GM12891 (cell line): ENCODE measurements at regions not wholly inside any gene's neighbourhood (a gene's known extent, or its start where the extent isn't known, plus 50 kb on each side); places are given as distances from the start of the nearest gene placed in this dataset.

Experiments
- DNase-seq: peaks from one replicate; pipeline ENCODE4 v3.0.0; 2011; ENCODE audit warnings: low spot score; ENCODE audit not compliant: insufficient read length
- FAIRE-seq: peaks from 2 replicates; lab custom pipeline; 2011; peaks lifted over from hg19 to GRCh38; lab: Jason Lieb, UNC
- PAX5 ChIP-seq: IDR thresholded peaks from 2 replicates; pipeline ENCODE4 v1.6.1; 2011; ENCODE audit warnings: low read length, moderate library complexity, mild to moderate bottlenecking; ENCODE audit not compliant: insufficient read depth, severe bottlenecking
- POLR2A ChIP-seq: IDR thresholded peaks from 2 replicates; pipeline ENCODE4 v1.6.1; 2011; ENCODE audit warnings: low read depth, low read length, control low read depth
- POLR2AphosphoS5 ChIP-seq: IDR thresholded peaks from 2 replicates; pipeline ENCODE4 v1.6.1; 2011; ENCODE audit warnings: low read depth, low read length, control low read depth
- POU2F2 ChIP-seq: IDR thresholded peaks from 2 replicates; pipeline ENCODE4 v1.6.1; 2011; ENCODE audit warnings: low read depth, mild to moderate bottlenecking, control low read depth, low read length, moderate library complexity
- SPI1 ChIP-seq: IDR thresholded peaks from 2 replicates; pipeline ENCODE4 v1.6.1; 2011; ENCODE audit warnings: low read depth, low read length, control low read depth
- TAF1 ChIP-seq: IDR thresholded peaks from 2 replicates; pipeline ENCODE4 v1.6.1; 2011; ENCODE audit warnings: low read depth, low read length, control low read depth

DNA sequence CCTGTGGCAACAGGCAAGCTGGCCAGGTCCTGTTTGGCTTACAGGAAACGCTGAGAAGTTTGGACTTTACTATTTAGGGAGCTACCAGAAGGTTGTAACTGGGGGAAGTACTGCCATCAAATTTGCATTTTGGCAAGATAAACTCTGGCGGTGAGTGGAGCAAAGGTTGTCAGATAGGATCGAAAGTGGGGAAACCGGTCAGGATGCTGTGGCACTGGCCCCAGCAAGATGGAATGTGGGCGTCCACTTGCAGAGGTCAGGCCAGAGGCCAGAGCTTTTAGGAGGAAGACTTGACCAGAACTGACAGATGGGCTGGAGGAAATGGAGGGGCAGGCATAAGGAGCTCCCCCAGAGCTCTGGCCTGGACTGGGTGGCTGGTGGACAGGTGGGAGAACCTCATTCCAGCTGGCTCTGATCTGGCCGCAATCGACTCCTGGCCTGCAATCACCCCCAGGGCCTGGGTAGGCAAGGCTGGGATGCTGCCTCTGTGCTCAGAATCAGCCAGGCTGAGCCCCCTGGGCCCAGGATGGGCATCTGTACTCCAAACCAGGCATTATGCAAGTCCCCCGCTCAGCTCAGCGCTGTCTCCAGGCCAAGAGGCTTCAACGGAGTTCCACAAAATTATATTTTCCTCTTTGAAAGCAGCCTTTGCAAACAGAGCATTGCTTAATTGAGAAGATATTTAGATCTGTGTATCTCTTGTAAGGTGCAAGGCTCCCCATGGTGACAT lies 178.3 kb upstream of the NECTIN1 start:
- DNase-seq (no peak), FAIRE-seq (no peak)
- TF ChIP-seq TAF1 (no peak), POLR2AphosphoS5 (no peak), PAX5 (no peak), POU2F2 (no peak), POLR2A (no peak), SPI1 (no peak)

DNA sequence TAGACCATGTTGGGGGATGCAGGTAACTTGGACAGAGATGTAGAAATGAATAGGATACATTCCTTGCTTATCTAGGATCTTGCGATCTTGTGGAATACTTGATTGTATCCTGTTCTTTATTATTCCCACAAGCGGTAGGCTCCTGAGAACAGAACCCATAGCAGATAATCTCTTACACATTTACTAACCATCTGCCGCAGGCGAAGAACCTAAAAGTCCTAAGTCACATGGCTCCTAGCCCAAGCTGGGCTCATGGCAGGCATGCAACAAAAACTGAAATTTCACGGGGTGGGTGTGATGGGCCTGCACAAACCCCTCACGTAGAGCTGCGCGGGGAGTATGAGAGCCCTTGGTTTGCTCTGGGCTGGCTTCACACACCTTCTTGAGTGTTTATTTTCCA lies 177.4 kb upstream of the NECTIN1 start:
- DNase-seq (no peak), FAIRE-seq (no peak)
- no peak for TF ChIP-seq SPI1
- TF ChIP-seq POU2F2: no peak
- TF ChIP-seq POLR2AphosphoS5: no peak
- no peak for TF ChIP-seq PAX5
- no peak for TF ChIP-seq TAF1
- TF ChIP-seq POLR2A: no peak

DNA sequence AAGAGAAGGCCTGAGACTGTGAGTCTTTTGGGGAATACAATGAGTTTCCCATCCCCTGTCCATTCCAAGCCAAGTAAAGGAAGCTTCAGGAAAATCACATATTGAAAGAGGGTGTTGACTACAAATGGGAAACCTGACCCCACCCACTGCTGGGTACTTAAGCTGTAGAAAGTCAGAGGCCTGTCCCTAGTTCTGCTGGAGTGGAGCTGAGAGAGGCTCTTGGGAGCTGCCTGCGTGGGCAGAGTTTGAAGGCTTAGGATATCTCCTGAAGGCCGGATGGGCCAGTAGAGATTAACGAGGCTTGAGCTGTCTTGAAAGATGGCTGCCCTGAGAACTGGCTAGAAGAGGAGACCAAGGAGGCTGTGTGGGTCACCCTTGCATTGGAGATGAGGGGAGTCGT lies 176.2 kb upstream of the NECTIN1 start:
- TF ChIP-seq POLR2A: no peak
- no peak for TF ChIP-seq POU2F2
- no peak for TF ChIP-seq POLR2AphosphoS5
- TF ChIP-seq TAF1: no peak
- no peak for TF ChIP-seq SPI1
- no peak for TF ChIP-seq PAX5
- no peak for DNase-seq
- no peak for FAIRE-seq

DNA sequence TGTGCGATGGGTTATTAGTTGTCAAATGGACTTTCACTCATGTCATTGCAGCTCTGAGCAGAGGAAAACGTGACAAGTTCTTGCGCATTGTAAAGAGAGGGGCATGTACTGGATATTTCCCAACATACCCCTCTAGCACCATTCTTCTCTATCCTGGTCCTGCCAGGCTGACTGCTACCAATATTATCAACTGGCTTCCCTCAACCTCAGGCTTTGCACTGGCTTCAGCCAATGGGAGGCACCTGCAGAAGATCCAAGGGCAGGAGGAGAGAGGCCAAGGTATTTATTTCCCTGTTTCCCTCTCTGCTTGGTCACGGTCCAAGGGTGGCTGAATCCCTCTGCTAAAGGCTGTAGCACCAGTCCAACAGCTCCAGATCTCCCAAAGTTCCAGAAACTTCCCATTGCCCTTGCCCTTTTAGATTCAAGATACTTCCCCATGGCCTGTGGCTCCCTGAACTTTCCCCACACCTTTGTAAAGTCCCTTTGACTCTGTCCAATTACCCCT lies 175.6 kb upstream of the NECTIN1 start:
- DNase-seq (no peak), FAIRE-seq (no peak)
- TF ChIP-seq SPI1: no peak
- no peak for TF ChIP-seq POLR2A
- no peak for TF ChIP-seq POU2F2
- no peak for TF ChIP-seq POLR2AphosphoS5
- no peak for TF ChIP-seq PAX5
- no peak for TF ChIP-seq TAF1

DNA sequence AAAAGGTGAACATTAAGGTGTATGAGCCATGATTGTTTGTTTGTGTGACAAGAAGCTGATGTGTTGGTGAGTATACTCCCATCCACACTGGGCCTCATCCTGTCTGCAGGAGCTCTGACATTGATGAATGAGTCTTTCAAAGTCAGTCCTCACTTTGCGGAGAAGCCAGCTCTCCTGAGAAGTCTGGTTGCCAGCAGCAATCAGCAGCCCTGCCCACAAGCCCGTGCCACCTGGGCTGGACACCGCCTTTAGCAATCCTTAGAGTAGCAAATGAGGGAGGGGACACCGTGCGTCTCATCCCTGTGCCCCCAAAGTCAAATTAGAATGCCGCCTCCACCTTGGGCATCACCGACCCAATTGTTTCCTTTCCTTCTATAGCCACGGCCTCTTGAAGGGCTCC lies 174.8 kb upstream of the NECTIN1 start:
- TF ChIP-seq POU2F2: no peak
- TF ChIP-seq TAF1: no peak
- TF ChIP-seq SPI1: no peak
- TF ChIP-seq POLR2A: no peak
- no peak for TF ChIP-seq POLR2AphosphoS5
- TF ChIP-seq PAX5: no peak
- FAIRE-seq (no peak), DNase-seq (no peak)

DNA sequence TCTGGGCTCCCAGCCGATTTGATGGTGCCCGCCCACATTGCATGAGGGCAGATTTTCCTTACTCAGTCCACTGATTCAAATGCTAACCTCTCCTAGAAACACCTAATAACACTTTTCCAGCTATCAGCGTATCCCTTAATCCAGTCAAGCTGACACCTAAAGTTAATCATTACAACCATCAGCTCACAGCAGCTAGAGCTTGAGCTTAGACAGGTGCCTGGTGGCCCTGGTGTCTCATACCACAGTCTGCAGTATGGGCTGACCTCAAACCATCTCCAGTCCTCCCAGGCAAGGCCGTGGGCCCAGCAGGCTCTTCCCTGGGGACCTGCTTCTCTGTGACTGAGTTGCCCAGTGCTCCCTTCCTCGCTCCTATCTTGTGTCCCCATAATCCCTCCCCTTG lies 174.4 kb upstream of the NECTIN1 start:
- DNase-seq: no peak
- FAIRE-seq: no peak
- TF ChIP-seq POLR2A (no peak), POLR2AphosphoS5 (no peak), SPI1 (no peak), POU2F2 (no peak), TAF1 (no peak), PAX5 (no peak)

DNA sequence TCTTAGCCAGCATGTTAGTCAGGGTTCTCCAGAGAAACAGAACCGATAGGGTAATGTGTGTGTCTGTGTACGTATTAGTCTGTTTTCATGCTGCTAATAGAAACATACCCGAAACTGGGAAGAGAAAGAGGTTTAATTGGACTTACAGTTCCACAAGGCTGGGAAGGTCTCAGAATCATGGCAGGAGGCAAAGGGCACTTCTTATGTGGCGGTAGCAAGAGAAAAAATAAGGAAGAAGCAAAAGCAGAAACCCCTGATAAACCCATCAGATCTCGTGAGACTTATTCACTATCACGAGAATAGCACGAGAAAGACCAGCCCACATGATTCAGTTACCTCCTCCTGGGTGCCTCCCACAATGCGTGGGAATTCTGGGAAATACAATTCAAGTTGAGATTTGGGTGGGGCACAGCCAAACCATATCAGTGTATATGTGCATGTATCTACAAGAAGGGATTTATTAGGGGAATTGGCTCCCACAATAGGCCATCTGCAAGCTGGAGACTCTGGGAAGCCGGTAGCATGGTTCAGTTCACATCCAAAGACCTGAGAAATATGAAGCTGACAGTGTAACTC lies 173.7 kb upstream of the NECTIN1 start:
- DNase-seq (no peak), FAIRE-seq (no peak)
- TF ChIP-seq PAX5: no peak
- no peak for TF ChIP-seq POLR2AphosphoS5
- no peak for TF ChIP-seq TAF1
- TF ChIP-seq SPI1: no peak
- no peak for TF ChIP-seq POU2F2
- no peak for TF ChIP-seq POLR2A

DNA sequence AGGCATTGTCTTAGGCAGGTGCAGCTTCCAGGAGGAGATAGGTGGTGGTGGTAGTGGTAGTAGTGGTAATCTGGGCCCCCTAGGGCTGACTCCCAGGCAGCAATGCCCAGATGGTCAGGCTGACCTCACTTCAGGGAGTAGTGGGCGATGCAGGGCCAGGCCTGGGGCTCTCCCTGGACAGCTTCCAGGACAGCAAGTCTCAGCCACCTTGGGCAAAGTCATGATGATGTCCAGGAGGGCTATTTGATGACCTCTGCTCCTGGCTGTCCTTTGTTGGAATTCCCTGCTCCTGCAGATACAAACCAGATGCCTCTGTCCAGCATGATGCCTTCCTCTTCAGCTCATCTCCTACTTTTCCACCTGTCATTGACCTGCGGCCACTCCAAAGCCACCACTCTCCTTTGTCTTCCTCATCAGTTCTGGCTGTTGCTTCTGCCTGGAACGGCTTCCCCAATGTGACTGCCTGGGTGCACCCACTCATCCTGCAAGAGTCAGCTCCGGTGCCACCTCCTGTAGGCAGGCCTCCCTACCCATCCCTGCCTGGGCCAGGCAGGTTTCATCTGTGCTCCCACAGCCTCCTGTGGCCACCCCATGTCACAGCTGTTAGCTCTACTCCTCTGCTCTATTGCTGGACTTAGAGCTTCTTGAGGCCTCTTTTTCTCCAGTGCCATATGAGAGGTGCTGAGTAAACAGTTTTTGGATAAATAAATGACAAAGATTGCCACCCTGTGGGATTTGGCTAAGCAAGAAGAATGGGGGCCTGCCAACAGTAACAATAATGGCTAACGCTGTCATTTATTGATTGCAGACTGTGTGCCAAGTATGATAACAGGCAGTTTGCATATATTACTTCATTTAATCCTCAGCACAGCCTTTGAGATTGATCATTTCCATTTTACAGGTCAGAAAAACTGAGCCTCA lies 172.9 kb upstream of the NECTIN1 start:
- FAIRE-seq (no peak), DNase-seq (no peak)
- TF ChIP-seq SPI1 (no peak), POLR2AphosphoS5 (no peak), PAX5 (no peak), TAF1 (no peak), POU2F2 (no peak), POLR2A (no peak)

DNA sequence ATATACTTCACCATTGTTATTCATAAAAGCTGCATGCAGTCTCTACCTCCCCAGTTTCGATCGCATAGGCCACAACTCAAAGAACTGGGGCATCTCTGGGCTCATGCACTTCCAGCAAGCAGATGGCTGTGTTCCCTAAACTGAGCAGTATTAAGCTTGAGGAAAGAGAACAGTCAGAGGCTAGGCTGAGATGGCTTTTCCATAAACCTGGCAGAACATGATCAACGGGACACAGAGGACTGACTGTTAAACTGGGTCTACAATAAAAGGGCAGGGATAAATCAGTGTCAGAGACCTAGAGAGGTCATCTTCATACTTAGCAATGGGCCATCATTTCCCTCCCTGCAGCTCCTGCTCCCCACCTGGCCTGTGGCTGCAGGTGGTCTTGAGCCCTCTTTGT lies 171.0 kb upstream of the NECTIN1 start:
- TF ChIP-seq TAF1 (no peak), POLR2AphosphoS5 (no peak), SPI1 (no peak), POLR2A (no peak), POU2F2 (no peak), PAX5 (no peak)
- no peak for FAIRE-seq
- no peak for DNase-seq
